ENCODE measurements at regions not wholly inside any gene's neighbourhood (a gene's known extent, or its start where the extent isn't known, plus 50 kb on each side); places are given as distances from the start of the nearest gene placed in this dataset.
A peak's percentile ranks its signal among the peaks of the same experiment; 100 is the strongest.
"Not testable (repeated sequence)": the region's sequence is repeated elsewhere in the genome, so short reads cannot be mapped to it uniquely, and the experiment has no call there.

GRCh38 chr7:29619111-29619510 is 55.5 kb downstream of the PRR15 start:
- Histone ChIP-seq H3K4me3 (no peak overlapping the region), H3K27ac (no peak overlapping the region), H3K4me1 (no peaks in the 10 kb centered on the region), H3K27me3 (no peaks in the 10 kb centered on the region), H3K9me3 (replicated peaks) (no peaks in the 10 kb centered on the region), H3K36me3 (no peaks in the 10 kb centered on the region)
- no peak for DNase-seq

- Histone ChIP-seq H3K4me3 (no peak overlapping the region), H3K27ac (no peak overlapping the region)
- DNase-seq, result no peak
Measured at GRCh38 chr7:29619848-29620555, 56.4 kb downstream of the PRR15 start.

GRCh38 chr7:29620556-29620930 is 56.9 kb downstream of the PRR15 start:
- H3K4me3 ChIP-seq, result no peak overlapping the region
- no peaks in the 10 kb centered on the region for H3K4me1 ChIP-seq
- H3K36me3 ChIP-seq, result no peaks in the 10 kb centered on the region
- no peak for DNase-seq
- H3K27me3 ChIP-seq, result no peaks in the 10 kb centered on the region
- no peak overlapping the region for H3K27ac ChIP-seq
- no peaks in the 10 kb centered on the region for H3K9me3 ChIP-seq (replicated peaks)

More at GRCh38 chr7:29619848-29620555, 56.4 kb downstream of the PRR15 start:
- no peaks in the 10 kb centered on the region for H3K9me3 ChIP-seq (replicated peaks)
- H3K27me3 ChIP-seq, result no peaks in the 10 kb centered on the region
- no peaks in the 10 kb centered on the region for H3K4me1 ChIP-seq
- no peaks in the 10 kb centered on the region for H3K36me3 ChIP-seq

GRCh38 chr7:29622335-29623265 is 59.0 kb downstream of the PRR15 start:
- DNase-seq, result no peak
- H3K27me3 ChIP-seq, result no peaks in the 10 kb centered on the region
- no peak overlapping the region for H3K4me3 ChIP-seq
- H3K27ac ChIP-seq, result no peak overlapping the region
- H3K9me3 ChIP-seq (replicated peaks), result no peaks in the 10 kb centered on the region
- H3K36me3 ChIP-seq, result no peaks in the 10 kb centered on the region
- H3K4me1 ChIP-seq, result no peaks in the 10 kb centered on the region

- DNase-seq, result no peak
- Histone ChIP-seq H3K9me3 (replicated peaks) (no peaks in the 10 kb centered on the region), H3K27me3 (no peaks in the 10 kb centered on the region), H3K4me3 (no peak overlapping the region), H3K36me3 (no peaks in the 10 kb centered on the region), H3K27ac (no peak overlapping the region), H3K4me1 (no peaks in the 10 kb centered on the region)
Measured at GRCh38 chr7:29623973-29624372, 60.3 kb downstream of the PRR15 start.

- Histone ChIP-seq H3K9me3 (replicated peaks) (no peaks in the 10 kb centered on the region), H3K4me1 (no peaks in the 10 kb centered on the region), H3K27ac (no peak overlapping the region), H3K27me3 (no peaks in the 10 kb centered on the region), H3K36me3 (no peaks in the 10 kb centered on the region), H3K4me3 (no peak overlapping the region)
- DNase-seq, result no peak
Measured at GRCh38 chr7:29626730-29627129, 63.1 kb downstream of the PRR15 start.

- H3K36me3 ChIP-seq, result no peaks in the 10 kb centered on the region
- DNase-seq, result no peak
- no peak overlapping the region for H3K27ac ChIP-seq
- no peaks in the 10 kb centered on the region for H3K9me3 ChIP-seq (replicated peaks)
- no peak overlapping the region for H3K4me3 ChIP-seq
- no peaks in the 10 kb centered on the region for H3K27me3 ChIP-seq
- H3K4me1 ChIP-seq, result no peaks in the 10 kb centered on the region
Measured at GRCh38 chr7:29627631-29628030, 64.0 kb downstream of the PRR15 start.

GRCh38 chr7:29629507-29629906 is 65.9 kb downstream of the PRR15 start:
- H3K36me3 ChIP-seq, result no peaks in the 10 kb centered on the region
- no peak for DNase-seq
- H3K27ac ChIP-seq, result no peak overlapping the region
- H3K27me3 ChIP-seq, result no peaks in the 10 kb centered on the region
- no peak overlapping the region for H3K4me3 ChIP-seq
- H3K4me1 ChIP-seq, result no peaks in the 10 kb centered on the region
- no peaks in the 10 kb centered on the region for H3K9me3 ChIP-seq (replicated peaks)

- DNase-seq, result peak in 1 of 2 experiments; percentile 67
- H3K4me3 ChIP-seq; H3K36me3 ChIP-seq; H3K4me1 ChIP-seq; H3K9me3 ChIP-seq (replicated peaks); H3K27me3 ChIP-seq; H3K27ac ChIP-seq: not testable (repeated sequence)
Measured at GRCh38 chr7:29635067-29636008, 71.7 kb downstream of the PRR15 start.

GRCh38 chr7:29636009-29636351 is 72.3 kb downstream of the PRR15 start:
- H3K27me3 ChIP-seq, result no peaks in the 10 kb centered on the region
- no peaks in the 10 kb centered on the region for H3K4me1 ChIP-seq
- no peak overlapping the region for H3K4me3 ChIP-seq
- H3K27ac ChIP-seq, result no peak overlapping the region
- no peaks in the 10 kb centered on the region for H3K9me3 ChIP-seq (replicated peaks)
- H3K36me3 ChIP-seq, result no peaks in the 10 kb centered on the region
- no peak for DNase-seq

GRCh38 chr7:29637374-29637773 is 73.7 kb downstream of the PRR15 start:
- no peaks in the 10 kb centered on the region for H3K9me3 ChIP-seq (replicated peaks)
- H3K36me3 ChIP-seq, result no peaks in the 10 kb centered on the region
- H3K4me3 ChIP-seq, result no peak overlapping the region
- no peaks in the 10 kb centered on the region for H3K27me3 ChIP-seq
- H3K27ac ChIP-seq, result no peak overlapping the region
- DNase-seq, result no peak
- no peaks in the 10 kb centered on the region for H3K4me1 ChIP-seq

- not testable (repeated sequence) for DNase-seq; H3K4me1 ChIP-seq; H3K27me3 ChIP-seq; H3K27ac ChIP-seq; H3K36me3 ChIP-seq; H3K9me3 ChIP-seq (replicated peaks); H3K4me3 ChIP-seq
Measured at GRCh38 chr7:29638841-29639240, 75.2 kb downstream of the PRR15 start.

- no peak overlapping the region for H3K27ac ChIP-seq
- H3K4me3 ChIP-seq, result no peak overlapping the region
- no peaks in the 10 kb centered on the region for H3K9me3 ChIP-seq (replicated peaks)
- no peak for DNase-seq
- no peaks in the 10 kb centered on the region for H3K4me1 ChIP-seq
- no peaks in the 10 kb centered on the region for H3K27me3 ChIP-seq
- H3K36me3 ChIP-seq, result no peaks in the 10 kb centered on the region
Measured at GRCh38 chr7:29639386-29639785, 75.8 kb downstream of the PRR15 start.

GRCh38 chr7:29639886-29640595 is 76.4 kb downstream of the PRR15 start:
- no peaks in the 10 kb centered on the region for H3K4me1 ChIP-seq
- no peaks in the 10 kb centered on the region for H3K9me3 ChIP-seq (replicated peaks)
- no peaks in the 10 kb centered on the region for H3K36me3 ChIP-seq
- no peak overlapping the region for H3K4me3 ChIP-seq
- no peaks in the 10 kb centered on the region for H3K27me3 ChIP-seq
- DNase-seq, result peak in 1 of 2 experiments; percentile 12
- no peak overlapping the region for H3K27ac ChIP-seq

Measured in SJCRH30 (cell line).